B cell (primary cell): ENCODE measurements at regions not wholly inside any gene's neighbourhood (a gene's known extent, or its start where the extent isn't known, plus 50 kb on each side); places are given as distances from the start of the nearest gene placed in this dataset.

Source experiments
- ATAC-seq: fragments of 200-7000 bp; cut with Tn5 transposase; one replicate; pipeline ENCODE4 v1.10.0; 2021; ENCODE audit warnings: low read depth, mild to moderate bottlenecking, moderate number of reproducible peaks, moderate library complexity
- CTCF ChIA-PET: fragments of 350-600 bp; sonication (Branson Sonifier 250); formaldehyde crosslinking; loops from one replicate; lab custom pipeline; 2021; ENCODE audit warnings: antibody characterized with exemption, inconsistent platforms; lab: Charles Lee
- POLR2A ChIA-PET: fragments of 350-600 bp; sonication (Branson Sonifier 250); formaldehyde crosslinking; loops from one replicate; lab custom pipeline; 2021; ENCODE audit warnings: antibody characterized with exemption; lab: Charles Lee
- DNase-seq: peaks from one replicate; pipeline ENCODE4 v3.0.0; 2013
- H2AFZ ChIP-seq: 2 replicates; pipeline ENCODE4 v1.6.1; 2012; ENCODE audit warnings: mild to moderate bottlenecking, low read depth, low read length; ENCODE audit not compliant: insufficient read depth, poor library complexity, severe bottlenecking
- H3K27ac ChIP-seq, 2 donors: 1 replicate in 1 of 2; 2 replicates in 1 of 2; pipeline ENCODE4 v1.5.1; 2012 to 2013; ENCODE audit warnings: low read length in 2 of 2, mild to moderate bottlenecking in 2 of 2, moderate library complexity in 1 of 2
- H3K27me3 ChIP-seq, 4 experiments: fragments of 200-600 bp in 1 of 4; sonication (generic) in 1 of 4; replicated peaks in 1 of 4; 1 replicate in 2 of 4; 2 replicates in 2 of 4; pipeline versions ENCODE4 v1.6.1 to v1.7.0; 2013 to 2016; ENCODE audit warnings: low read length in 3 of 4, mild to moderate bottlenecking in 2 of 4, mixed read lengths in 1 of 4, moderate library complexity in 1 of 4; ENCODE audit not compliant: insufficient read depth in 4 of 4, control insufficient read depth in 3 of 4; ENCODE audit errors: control extremely low read depth in 1 of 4
- H3K36me3 ChIP-seq, 2 experiments: replicated peaks in 1 of 2; 1 replicate in 1 of 2; 2 replicates in 1 of 2; pipeline versions ENCODE4 v1.6.1 to v1.7.1; 2013; ENCODE audit warnings: low read length in 1 of 2; ENCODE audit not compliant: insufficient read depth in 2 of 2, control insufficient read depth in 1 of 2; ENCODE audit errors: control extremely low read depth in 1 of 2, extremely low read depth in 1 of 2
- H3K4me1 ChIP-seq, 2 donors: fragments of 200-600 bp in 1 of 2; sonication (generic) in 1 of 2; 1 replicate in 1 of 2; 2 replicates in 1 of 2; pipeline versions ENCODE4 v1.5.1 to v1.6.1; 2013 to 2017; ENCODE audit warnings: low read length in 2 of 2; ENCODE audit not compliant: control insufficient read depth in 2 of 2, insufficient read depth in 2 of 2
- H3K4me2 ChIP-seq: replicated peaks from 2 replicates; pipeline ENCODE3; 2012; ENCODE audit warnings: mild to moderate bottlenecking, low read depth, low read length; ENCODE audit not compliant: poor library complexity, severe bottlenecking
- H3K4me3 ChIP-seq, 5 experiments: fragments of 200-600 bp in 1 of 5; sonication (generic) in 1 of 5; 1 replicate in 3 of 5; 2 replicates in 2 of 5; pipeline versions ENCODE4 v1.5.1 to v1.7.0; 2011 to 2016; ENCODE audit warnings: low read length in 4 of 5, mild to moderate bottlenecking in 4 of 5, low read depth in 2 of 5, control low read depth in 1 of 5, moderate library complexity in 1 of 5; ENCODE audit not compliant: insufficient read depth in 1 of 5; ENCODE audit errors: control extremely low read depth in 1 of 5, extremely low read depth in 1 of 5
- H3K79me2 ChIP-seq: fragments of 200-600 bp; sonication (generic); one replicate; pipeline ENCODE4 v1.6.0; 2016; ENCODE audit warnings: low read length; ENCODE audit not compliant: control insufficient read depth, insufficient read depth
- H3K9ac ChIP-seq: fragments of 200-600 bp; sonication (generic); 2 replicates; pipeline ENCODE4 v1.6.1; 2017; ENCODE audit warnings: mild to moderate bottlenecking, low read length, moderate library complexity
- H3K9me3 ChIP-seq, 3 donors: one replicate each; pipeline versions ENCODE4 v1.6.1 to v1.7.1; 2013; ENCODE audit warnings: low read length in 2 of 3; ENCODE audit not compliant: control insufficient read depth in 2 of 3, insufficient read depth in 1 of 3; ENCODE audit errors: control extremely low read depth in 1 of 3
- H4K20me1 ChIP-seq: 2 replicates; pipeline ENCODE4 v1.6.0; 2012; ENCODE audit warnings: mild to moderate bottlenecking, low read length; ENCODE audit not compliant: insufficient read depth, control insufficient read depth, poor library complexity, severe bottlenecking
- H3K27ac Mint-ChIP-seq: one replicate; pipeline ENCODE4 v1.8.0; 2021; ENCODE audit warnings: mixed read lengths
- H3K27me3 Mint-ChIP-seq: one replicate; pipeline ENCODE4 v1.8.0; 2021; ENCODE audit warnings: mixed read lengths
- H3K4me1 Mint-ChIP-seq: one replicate; pipeline ENCODE4 v1.8.0; 2021; ENCODE audit warnings: mixed read lengths
- H3K4me3 Mint-ChIP-seq: one replicate; pipeline ENCODE4 v1.8.0; 2021; ENCODE audit warnings: mixed read lengths
- H3K9me3 Mint-ChIP-seq: one replicate; pipeline ENCODE4 v1.8.0; 2022; ENCODE audit warnings: mixed read lengths; ENCODE audit not compliant: insufficient read depth
- EZH2 ChIP-seq: IDR thresholded peaks from 2 replicates; pipeline ENCODE4 v1.6.1; 2012; ENCODE audit warnings: borderline replicate concordance, low read depth, mild to moderate bottlenecking, moderate library complexity, low read length; ENCODE audit not compliant: insufficient read depth, poor library complexity, severe bottlenecking
- WGBS: methylation state at CpG from one replicate; pipeline ENCODE4 v1.1.5; 2013; ENCODE audit warnings: missing lambda C conversion rate; ENCODE audit not compliant: insufficient coverage; 5-methylcytosine and 5-hydroxymethylcytosine counted together
- intact Hi-C: fragments of 100-400 bp; cut with micrococcal nuclease; formaldehyde crosslinking; loops from one replicate; pipeline ENCODE4 v1.10.0; 2022
- TF ChIP-seq, protein P1 (sequence below): fragments of 200-600 bp; IDR thresholded peaks from one replicate; pipeline ENCODE4 v1.8.0; 2022; ENCODE audit warnings: antibody characterized with exemption, mild to moderate bottlenecking

DNA sequence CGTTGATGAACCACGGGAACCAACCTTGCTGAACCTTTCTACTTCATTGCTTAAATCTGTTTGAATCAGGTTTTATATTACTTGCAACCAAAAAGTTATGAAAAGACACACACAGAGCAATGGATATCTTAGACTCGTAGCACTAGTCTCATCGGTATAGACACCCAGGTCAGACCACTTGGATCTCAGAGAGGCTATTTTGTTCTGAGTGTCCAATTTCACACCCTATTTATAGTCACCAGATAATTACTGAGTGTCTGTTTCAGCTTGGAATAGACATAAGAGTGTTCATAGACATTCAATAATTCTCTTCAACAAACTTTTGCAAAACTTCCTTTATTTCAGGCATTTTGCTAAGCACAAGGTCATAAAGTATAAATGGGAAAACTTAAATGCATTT lies 145.4 kb upstream of the EGFLAM start:
- Histone ChIP-seq H3K36me3 (no peaks in the 10 kb centered on the region), H3K9me3 (no peaks in the 10 kb centered on the region), H3K27ac (no peak overlapping the region), H3K4me3 (no peak overlapping the region), H3K4me1 (no peaks in the 10 kb centered on the region), H2AFZ (no peak overlapping the region), H3K27me3 (no peaks in the 10 kb centered on the region), H4K20me1 (no peaks in the 10 kb centered on the region), H3K79me2 (no peaks in the 10 kb centered on the region), H3K9ac (no peak overlapping the region), H3K4me2 (no peak overlapping the region)
- Mint-ChIP-seq H3K27me3 (no peaks in the 10 kb centered on the region), H3K9me3 (no peaks in the 10 kb centered on the region), H3K4me1 (no peaks in the 10 kb centered on the region), H3K27ac (no peak overlapping the region), H3K4me3 (no peak overlapping the region)
- DNase-seq: no peak
- ATAC-seq: no peak
- 100% methylated on average over 1 of the region's 4 CpGs for WGBS
- intact Hi-C loops: no loop called here
- CTCF ChIA-PET: no interaction called here
- POLR2A ChIA-PET: no interaction called here
- TF ChIP-seq, protein P1, sequence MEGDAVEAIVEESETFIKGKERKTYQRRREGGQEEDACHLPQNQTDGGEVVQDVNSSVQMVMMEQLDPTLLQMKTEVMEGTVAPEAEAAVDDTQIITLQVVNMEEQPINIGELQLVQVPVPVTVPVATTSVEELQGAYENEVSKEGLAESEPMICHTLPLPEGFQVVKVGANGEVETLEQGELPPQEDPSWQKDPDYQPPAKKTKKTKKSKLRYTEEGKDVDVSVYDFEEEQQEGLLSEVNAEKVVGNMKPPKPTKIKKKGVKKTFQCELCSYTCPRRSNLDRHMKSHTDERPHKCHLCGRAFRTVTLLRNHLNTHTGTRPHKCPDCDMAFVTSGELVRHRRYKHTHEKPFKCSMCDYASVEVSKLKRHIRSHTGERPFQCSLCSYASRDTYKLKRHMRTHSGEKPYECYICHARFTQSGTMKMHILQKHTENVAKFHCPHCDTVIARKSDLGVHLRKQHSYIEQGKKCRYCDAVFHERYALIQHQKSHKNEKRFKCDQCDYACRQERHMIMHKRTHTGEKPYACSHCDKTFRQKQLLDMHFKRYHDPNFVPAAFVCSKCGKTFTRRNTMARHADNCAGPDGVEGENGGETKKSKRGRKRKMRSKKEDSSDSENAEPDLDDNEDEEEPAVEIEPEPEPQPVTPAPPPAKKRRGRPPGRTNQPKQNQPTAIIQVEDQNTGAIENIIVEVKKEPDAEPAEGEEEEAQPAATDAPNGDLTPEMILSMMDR: no peak
- no peak for TF ChIP-seq EZH2

DNA sequence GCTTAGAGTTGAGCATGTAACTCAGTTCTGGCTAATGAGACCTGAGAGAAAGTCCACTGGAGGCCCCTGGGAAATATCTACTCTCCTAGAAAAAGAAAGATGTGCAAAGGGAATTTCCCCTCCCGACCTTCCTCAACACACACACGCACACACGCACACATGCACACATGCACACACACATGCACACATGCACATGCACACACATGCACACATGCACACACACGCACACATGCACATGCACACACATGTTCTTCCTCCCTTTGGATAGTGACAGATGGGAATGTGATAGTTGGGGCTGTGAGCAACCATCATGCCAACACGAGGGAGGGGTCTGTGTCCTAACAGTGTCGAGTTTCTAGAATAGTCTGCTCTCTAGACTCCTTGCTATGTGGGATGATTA lies 148.2 kb upstream of the EGFLAM start:
- Histone ChIP-seq H4K20me1 (no peaks in the 10 kb centered on the region), H3K27me3 (no peaks in the 10 kb centered on the region), H3K9me3 (no peaks in the 10 kb centered on the region), H3K4me3 (no peak overlapping the region), H3K9ac (no peak overlapping the region), H2AFZ (no peak overlapping the region), H3K79me2 (no peaks in the 10 kb centered on the region), H3K4me2 (no peak overlapping the region), H3K4me1 (no peaks in the 10 kb centered on the region), H3K27ac (no peak overlapping the region), H3K36me3 (no peaks in the 10 kb centered on the region)
- intact Hi-C loops: no loop called here
- CTCF ChIA-PET: no interaction called here
- Mint-ChIP-seq H3K4me1 (no peaks in the 10 kb centered on the region), H3K9me3 (no peaks in the 10 kb centered on the region), H3K27me3 (no peaks in the 10 kb centered on the region), H3K27ac (no peak overlapping the region), H3K4me3 (no peak overlapping the region)
- TF ChIP-seq EZH2: no peak
- TF ChIP-seq, protein P1: no peak
- DNase-seq (no peak), ATAC-seq (no peak)
- POLR2A ChIA-PET: no interaction called here
- no CpG with 5 or more reads among the region's 6 CpGs for WGBS
